Activated CD4-positive, alpha-beta T cell treated with anti-CD3 and anti-CD28 coated beads for 36 hours (primary cell): ENCODE measurements at regions not wholly inside any gene's neighbourhood (a gene's known extent, or its start where the extent isn't known, plus 50 kb on each side); places are given as distances from the start of the nearest gene placed in this dataset.

Experiments
- ATAC-seq: fragments of 200-7000 bp; cut with Tn5 transposase; one replicate; pipeline ENCODE4 v1.10.0; 2021; ENCODE audit warnings: mild to moderate bottlenecking, moderate library complexity
- CTCF ChIA-PET: fragments of 350-600 bp; sonication (Branson Sonifier 250); formaldehyde crosslinking; loops from one replicate; lab custom pipeline; 2021; ENCODE audit warnings: antibody characterized with exemption; lab: Charles Lee
- POLR2A ChIA-PET: fragments of 350-600 bp; sonication (Branson Sonifier 250); formaldehyde crosslinking; loops from one replicate; lab custom pipeline; 2021; ENCODE audit warnings: antibody characterized with exemption, inconsistent platforms; lab: Charles Lee
- DNase-seq: peaks from one replicate; pipeline ENCODE4 v3.0.0-alpha.2; 2020
- H3K27ac Mint-ChIP-seq: one replicate; pipeline ENCODE4 v1.8.0; 2021; ENCODE audit warnings: mixed read lengths
- H3K27me3 Mint-ChIP-seq: one replicate; pipeline ENCODE4 v1.8.0; 2021; ENCODE audit warnings: mixed read lengths
- H3K36me3 Mint-ChIP-seq: one replicate; pipeline ENCODE4 v1.8.0; 2021; ENCODE audit warnings: low read depth, mixed read lengths
- H3K4me1 Mint-ChIP-seq: one replicate; pipeline ENCODE4 v1.8.0; 2021; ENCODE audit warnings: mixed read lengths
- H3K4me3 Mint-ChIP-seq: one replicate; pipeline ENCODE4 v1.8.0; 2021; ENCODE audit warnings: mild to moderate bottlenecking, moderate library complexity, mixed read lengths
- H3K9me3 Mint-ChIP-seq: one replicate; pipeline ENCODE4 v1.8.0; 2021; ENCODE audit warnings: low read depth, mixed read lengths
- intact Hi-C, 2 experiments: fragments of 100-400 bp; cut with DNase I in 1 of 2; cut with micrococcal nuclease in 1 of 2; formaldehyde crosslinking; loops; one replicate each; pipeline versions ENCODE4 v1.14.2 to v1.15.1; 2022 to 2024; cut with DNase I, micrococcal nuclease

- Mint-ChIP-seq H3K27me3 (no peaks in the 10 kb centered on the region), H3K4me1 (no peaks in the 10 kb centered on the region), H3K27ac (no peak overlapping the region), H3K4me3 (no peak overlapping the region), H3K9me3 (no peaks in the 10 kb centered on the region), H3K36me3 (no peaks in the 10 kb centered on the region)
- ChIA-PET CTCF (no interaction called here), POLR2A (no interaction called here)
- ATAC-seq (no peak), DNase-seq (no peak)
- intact Hi-C loops: no loop called here
Observed at GRCh38 chr3:182464513-182465145, 328.7 kb upstream of the ATP11B start.

DNA sequence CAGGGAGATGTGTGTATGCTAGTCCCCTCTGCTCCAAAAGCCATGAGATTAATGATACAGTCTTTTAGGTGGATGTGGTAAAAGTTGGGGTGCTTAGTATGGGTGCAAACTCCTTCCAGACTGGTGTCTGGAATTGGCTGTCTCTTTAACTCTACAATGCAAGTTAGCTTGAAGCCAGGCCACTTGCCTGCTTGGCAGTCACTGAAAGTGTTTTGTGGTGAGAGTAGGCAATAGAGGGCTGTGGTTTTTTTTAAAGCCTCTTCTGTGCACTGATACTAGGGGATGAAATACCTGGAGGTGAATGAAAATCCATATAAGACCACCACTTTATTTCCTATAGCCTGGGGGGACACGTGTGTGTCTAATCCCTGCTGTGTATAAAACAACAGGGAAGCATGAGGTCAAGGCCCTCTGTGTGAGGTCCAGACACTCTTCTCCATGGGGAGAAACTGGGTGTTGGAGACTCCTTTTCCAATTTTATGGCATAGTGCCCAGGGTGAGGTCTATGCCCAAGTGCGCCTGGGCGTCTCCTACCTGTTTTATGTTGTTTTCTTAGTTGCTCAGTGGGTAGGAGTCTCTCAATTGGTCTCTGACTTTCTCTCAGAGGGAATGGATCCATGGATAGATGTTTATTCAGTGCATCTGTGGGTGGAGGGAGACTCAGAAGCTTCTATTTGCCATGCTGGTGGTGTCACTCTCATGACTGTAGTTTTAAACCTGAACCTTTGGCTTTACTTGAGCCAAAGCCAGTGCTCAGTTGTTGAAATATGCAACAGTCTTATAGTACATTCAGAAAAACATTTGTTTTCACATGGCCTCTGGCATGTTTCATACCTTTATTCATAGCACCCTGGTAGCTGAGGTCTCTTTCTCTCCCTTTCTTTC, 327.8 kb upstream of the ATP11B start:
- CTCF ChIA-PET: no interaction called here
- no peak overlapping the region for H3K27ac Mint-ChIP-seq
- H3K4me3 Mint-ChIP-seq: no peak overlapping the region
- no peaks in the 10 kb centered on the region for H3K27me3 Mint-ChIP-seq
- POLR2A ChIA-PET: no interaction called here
- intact Hi-C loops: no loop called here
- DNase-seq (no peak), ATAC-seq (no peak)
- no peaks in the 10 kb centered on the region for H3K36me3 Mint-ChIP-seq
- no peaks in the 10 kb centered on the region for H3K9me3 Mint-ChIP-seq
- H3K4me1 Mint-ChIP-seq: no peaks in the 10 kb centered on the region

DNA sequence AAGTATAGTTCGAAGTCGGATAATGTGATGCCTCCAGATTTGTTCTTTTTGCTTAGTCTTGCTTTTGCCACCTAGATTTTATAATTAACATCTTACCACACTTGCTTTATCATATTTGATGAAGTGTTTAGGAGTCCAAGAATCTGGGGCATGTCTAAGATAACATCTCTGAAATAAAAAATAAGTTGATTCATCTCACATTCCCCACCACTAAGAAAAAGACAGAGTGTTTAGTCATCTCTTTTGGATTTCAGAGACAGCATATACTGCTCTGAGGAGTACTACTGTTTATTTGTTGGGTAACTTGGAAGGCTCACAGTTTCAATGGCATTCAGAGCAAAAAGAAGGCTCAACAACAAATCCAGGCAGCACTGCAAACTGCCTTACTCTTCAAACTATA, 324.2 kb upstream of the ATP11B start:
- intact Hi-C loops: no loop called here
- DNase-seq: no peak
- no peaks in the 10 kb centered on the region for H3K36me3 Mint-ChIP-seq
- ChIA-PET CTCF (no interaction called here), POLR2A (no interaction called here)
- no peak overlapping the region for H3K4me3 Mint-ChIP-seq
- ATAC-seq: no peak
- H3K4me1 Mint-ChIP-seq: no peaks in the 10 kb centered on the region
- no peak overlapping the region for H3K27ac Mint-ChIP-seq
- H3K27me3 Mint-ChIP-seq: no peaks in the 10 kb centered on the region
- no peaks in the 10 kb centered on the region for H3K9me3 Mint-ChIP-seq

GRCh38 chr3:182470187-182470586, 323.1 kb upstream of the ATP11B start:
- Mint-ChIP-seq H3K36me3 (no peaks in the 10 kb centered on the region), H3K4me1 (no peaks in the 10 kb centered on the region), H3K27me3 (no peaks in the 10 kb centered on the region), H3K4me3 (no peak overlapping the region), H3K27ac (no peak overlapping the region), H3K9me3 (no peaks in the 10 kb centered on the region)
- CTCF ChIA-PET: no interaction called here
- ATAC-seq (no peak), DNase-seq (no peak)
- intact Hi-C loops: loop anchor here in 1 of 2 experiments (10.0 kb wide), 1 partner anchor 675 kb away; no protein-coding TSS in a partner anchor
- POLR2A ChIA-PET: no interaction called here

DNA sequence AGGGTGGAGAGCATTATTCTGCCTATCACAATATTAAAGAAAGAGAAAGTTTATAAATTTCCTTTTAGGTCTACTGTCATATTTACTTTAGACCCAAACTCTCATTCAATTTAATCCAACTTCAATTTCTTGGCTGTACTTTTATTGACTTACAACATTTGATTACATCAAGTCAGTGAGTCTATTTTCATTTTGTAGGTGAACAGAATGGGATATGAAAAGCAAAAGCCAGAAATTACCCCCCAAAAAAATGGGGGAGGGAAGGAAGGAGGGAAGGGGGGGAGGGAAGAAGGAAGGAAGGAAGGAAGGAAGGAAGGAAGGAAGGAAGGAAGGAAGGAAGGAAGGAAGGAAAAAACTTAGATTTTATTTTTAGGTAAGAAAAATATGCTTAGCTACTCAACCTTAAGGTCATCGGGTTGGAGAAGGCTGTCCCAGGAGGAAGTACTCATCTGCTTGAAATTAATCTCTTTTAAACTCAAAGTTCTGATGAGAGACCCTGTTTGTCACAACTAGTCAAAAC, 320.1 kb upstream of the ATP11B start:
- POLR2A ChIA-PET: no interaction called here
- H3K4me3 Mint-ChIP-seq: no peak overlapping the region

DNA sequence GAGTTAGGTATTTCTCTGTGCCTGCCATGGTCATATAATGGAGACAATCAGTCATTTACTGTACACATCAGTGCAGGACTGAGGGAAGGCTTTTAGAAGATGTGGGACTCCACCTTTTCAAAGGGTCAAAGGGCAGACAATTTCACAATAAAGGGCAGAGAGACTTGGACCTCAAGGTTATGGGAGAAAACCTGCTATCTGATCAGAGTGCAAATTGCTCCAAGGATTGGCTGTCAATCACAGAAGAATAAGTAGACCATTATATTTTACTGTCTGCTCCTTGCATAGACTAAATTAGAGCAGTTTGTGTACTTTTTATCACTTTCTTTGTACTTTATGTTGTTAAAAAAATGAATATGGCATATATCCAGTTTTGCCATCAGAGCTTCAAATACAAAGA, 314.9 kb upstream of the ATP11B start:
- Mint-ChIP-seq H3K36me3 (no peaks in the 10 kb centered on the region), H3K27ac (no peak overlapping the region), H3K9me3 (no peaks in the 10 kb centered on the region), H3K27me3 (peaks cover 2% of the 10 kb centered on the region), H3K4me1 (no peaks in the 10 kb centered on the region), H3K4me3 (no peak overlapping the region)
- ATAC-seq (no peak), DNase-seq (no peak)
- ChIA-PET CTCF (interaction anchor here (0.7 kb wide), 1 partner anchor 1287 kb away, joined by 3 read pairs; no protein-coding TSS in a partner anchor), POLR2A (no interaction called here)
- intact Hi-C loops: loop anchor here in 1 of 2 experiments (10.0 kb wide), 1 partner anchor 666 kb away; no protein-coding TSS in a partner anchor

More for the DNA sequence above, 320.1 kb upstream of the ATP11B start:
- H3K4me1 Mint-ChIP-seq: no peaks in the 10 kb centered on the region
- no peaks in the 10 kb centered on the region for H3K9me3 Mint-ChIP-seq
- H3K27me3 Mint-ChIP-seq: no peaks in the 10 kb centered on the region
- CTCF ChIA-PET: no interaction called here
- intact Hi-C loops: loop anchor here in 1 of 2 experiments (10.0 kb wide), 1 partner anchor 672 kb away; no protein-coding TSS in a partner anchor
- ATAC-seq (no peak), DNase-seq (no peak)
- H3K36me3 Mint-ChIP-seq: no peaks in the 10 kb centered on the region
- no peak overlapping the region for H3K27ac Mint-ChIP-seq

DNA sequence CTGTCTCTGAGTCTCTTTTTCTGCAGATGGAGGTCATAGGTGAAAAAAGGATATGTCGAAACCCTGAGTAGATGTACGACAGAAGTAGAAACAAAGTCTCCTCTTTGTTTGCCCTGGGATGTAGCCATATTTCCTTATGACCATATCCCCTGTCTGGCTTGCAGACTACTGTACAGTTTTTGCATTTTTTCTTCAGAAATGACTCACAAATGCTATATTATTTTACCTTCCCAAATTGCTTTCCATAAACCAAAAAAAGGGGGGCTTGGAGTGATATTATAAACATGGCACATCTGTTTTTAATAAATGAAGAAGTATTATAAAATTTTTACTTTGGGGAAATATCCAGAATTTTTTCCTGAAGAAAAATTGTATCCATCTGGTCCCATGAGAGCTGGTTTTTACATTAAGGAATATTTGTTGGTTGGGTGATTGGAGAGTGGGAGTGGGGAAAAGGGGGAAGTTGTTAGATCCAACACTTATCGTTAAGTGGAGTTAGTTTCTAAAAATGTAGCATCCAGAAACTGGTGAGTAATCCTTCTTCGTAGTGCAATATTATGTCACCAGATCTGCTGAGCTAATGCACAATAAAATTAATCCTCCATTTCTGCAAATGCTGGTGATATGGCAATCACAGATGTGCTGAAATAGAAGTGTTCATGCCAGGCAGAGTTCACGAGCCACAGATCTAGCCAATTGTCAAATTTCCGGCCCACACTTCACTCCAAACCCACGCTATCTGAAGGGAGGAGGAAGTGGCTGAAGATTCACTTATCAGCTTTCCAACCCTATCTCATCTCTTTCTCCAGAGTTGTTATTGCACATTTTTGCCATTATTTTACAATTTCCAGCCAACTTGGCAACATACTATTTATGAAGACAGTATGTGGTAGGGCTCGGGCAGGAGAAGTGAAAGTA, 313.6 kb upstream of the ATP11B start:
- peaks cover 2% of the 10 kb centered on the region for H3K27me3 Mint-ChIP-seq
- no peaks in the 10 kb centered on the region for H3K9me3 Mint-ChIP-seq
- H3K4me3 Mint-ChIP-seq: no peak overlapping the region
- intact Hi-C loops: loop anchor here in 1 of 2 experiments (10.0 kb wide), 1 partner anchor 665 kb away; no protein-coding TSS in a partner anchor
- no peak for DNase-seq
- no peak for ATAC-seq
- no peak overlapping the region for H3K27ac Mint-ChIP-seq
- H3K4me1 Mint-ChIP-seq: no peaks in the 10 kb centered on the region
- H3K36me3 Mint-ChIP-seq: no peaks in the 10 kb centered on the region
- ChIA-PET POLR2A (no interaction called here), CTCF (no interaction called here)

- H3K4me3 Mint-ChIP-seq: no peak overlapping the region
- no peaks in the 10 kb centered on the region for H3K9me3 Mint-ChIP-seq
- H3K27me3 Mint-ChIP-seq: peaks cover 2% of the 10 kb centered on the region
- no peaks in the 10 kb centered on the region for H3K36me3 Mint-ChIP-seq
- CTCF ChIA-PET: no interaction called here
- POLR2A ChIA-PET: no interaction called here
- DNase-seq (no peak), ATAC-seq (no peak)
- intact Hi-C loops: no loop called here
- no peaks in the 10 kb centered on the region for H3K4me1 Mint-ChIP-seq
- no peak overlapping the region for H3K27ac Mint-ChIP-seq
Observed at GRCh38 chr3:182482705-182483104, 310.6 kb upstream of the ATP11B start.

DNA sequence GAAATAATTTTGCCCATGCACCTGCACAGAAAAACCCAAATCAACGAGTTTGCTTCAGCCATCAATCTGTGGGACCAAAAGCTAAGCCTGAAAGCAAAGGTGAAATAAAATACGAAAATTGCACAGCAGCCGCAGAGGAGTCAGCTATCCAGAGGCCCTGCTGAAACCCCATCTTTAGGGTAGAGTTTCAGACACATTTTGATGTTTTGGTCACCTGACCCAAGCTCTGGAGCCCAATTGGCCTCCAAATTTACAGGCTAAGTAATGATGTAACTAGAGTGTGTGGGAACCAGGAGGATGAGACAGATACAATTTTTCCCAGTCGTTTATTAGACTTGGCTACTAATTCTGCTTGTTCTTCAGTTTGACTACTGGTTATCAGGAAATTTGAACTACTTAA, 308.6 kb upstream of the ATP11B start:
- ChIA-PET POLR2A (no interaction called here), CTCF (no interaction called here)
- ATAC-seq (no peak), DNase-seq (no peak)
- no peaks in the 10 kb centered on the region for H3K36me3 Mint-ChIP-seq
- no peaks in the 10 kb centered on the region for H3K4me1 Mint-ChIP-seq
- intact Hi-C loops: no loop called here
- peaks cover 2% of the 10 kb centered on the region for H3K27me3 Mint-ChIP-seq
- no peak overlapping the region for H3K27ac Mint-ChIP-seq
- no peak overlapping the region for H3K4me3 Mint-ChIP-seq
- no peaks in the 10 kb centered on the region for H3K9me3 Mint-ChIP-seq

GRCh38 chr3:182485301-182485700, 308.0 kb upstream of the ATP11B start:
- Mint-ChIP-seq H3K36me3 (no peaks in the 10 kb centered on the region), H3K4me3 (no peak overlapping the region), H3K9me3 (no peaks in the 10 kb centered on the region), H3K27me3 (peaks cover 2% of the 10 kb centered on the region), H3K4me1 (no peaks in the 10 kb centered on the region), H3K27ac (no peak overlapping the region)
- no peak for DNase-seq
- POLR2A ChIA-PET: no interaction called here
- CTCF ChIA-PET: no interaction called here
- ATAC-seq: no peak
- intact Hi-C loops: no loop called here

DNA sequence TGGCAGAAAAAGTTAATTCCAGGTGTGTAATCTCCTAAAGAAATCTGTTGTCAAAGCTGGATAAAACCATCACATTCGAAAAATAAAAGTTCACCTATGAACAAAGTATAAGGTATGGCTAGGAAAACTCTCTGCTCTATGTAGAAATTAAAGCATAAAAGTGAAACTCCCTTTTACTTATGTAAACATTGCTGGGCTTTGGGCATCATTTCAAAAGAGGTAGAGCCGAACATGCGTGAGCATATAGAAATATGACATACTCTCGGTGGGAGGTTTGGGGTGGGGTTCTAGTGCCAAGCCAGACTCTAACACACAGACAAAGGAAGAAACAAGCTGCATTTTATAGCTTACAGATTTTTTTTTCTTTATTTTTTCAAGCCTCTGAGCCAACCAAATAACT, 306.8 kb upstream of the ATP11B start:
- ChIA-PET POLR2A (no interaction called here), CTCF (no interaction called here)
- Mint-ChIP-seq H3K9me3 (no peaks in the 10 kb centered on the region), H3K36me3 (no peaks in the 10 kb centered on the region), H3K4me3 (no peak overlapping the region), H3K4me1 (no peaks in the 10 kb centered on the region), H3K27me3 (peaks cover 2% of the 10 kb centered on the region), H3K27ac (no peak overlapping the region)
- intact Hi-C loops: no loop called here
- DNase-seq: no peak
- ATAC-seq: no peak
